ENCODE measurements at regions not wholly inside any gene's neighbourhood (a gene's known extent, or its start where the extent isn't known, plus 50 kb on each side); places are given as distances from the start of the nearest gene placed in this dataset.

- DNase-seq (ENCODE audit: low read depth) = no peak
Measured at GRCh38 chr22:49586873-49587272, 240.8 kb downstream of the BRD1 start.

- no peak for DNase-seq (ENCODE audit: low read depth)
Measured at GRCh38 chr22:49586244-49586748, 241.4 kb downstream of the BRD1 start.

- DNase-seq (ENCODE audit: low read depth) = no peak
Measured at GRCh38 chr22:49585461-49586243, 242.0 kb downstream of the BRD1 start.

DNA sequence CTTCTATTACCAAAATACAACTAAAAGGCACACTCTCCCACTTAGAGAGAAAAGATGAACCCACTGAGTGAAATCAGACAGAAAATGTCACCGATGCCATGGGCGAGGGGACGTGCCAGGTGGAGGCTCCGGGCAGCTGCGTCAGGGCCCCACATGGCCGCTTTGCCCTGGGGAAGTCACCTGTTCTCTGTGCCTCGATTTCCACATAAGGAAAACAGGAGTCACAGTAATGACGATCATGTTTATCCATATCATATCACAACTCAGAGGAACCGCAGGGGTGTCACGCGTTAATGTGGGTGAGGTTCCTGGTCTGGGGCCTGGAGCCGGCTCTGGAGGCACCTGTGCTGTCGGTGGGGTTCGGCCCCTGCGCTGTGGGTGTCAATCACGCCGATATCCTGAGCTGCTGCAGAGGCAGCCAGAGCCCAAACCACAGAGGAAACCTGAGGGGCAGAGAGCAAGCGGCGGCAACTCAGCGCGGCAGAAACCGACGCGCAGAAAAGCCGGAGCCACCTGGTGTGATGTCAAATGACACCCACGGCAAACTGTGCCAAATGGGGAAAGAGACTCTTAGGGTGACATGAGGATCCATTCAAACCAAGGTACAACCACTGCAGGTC lies 243.7 kb downstream of the BRD1 start:
- no peak for DNase-seq (ENCODE audit: low read depth)

DNA sequence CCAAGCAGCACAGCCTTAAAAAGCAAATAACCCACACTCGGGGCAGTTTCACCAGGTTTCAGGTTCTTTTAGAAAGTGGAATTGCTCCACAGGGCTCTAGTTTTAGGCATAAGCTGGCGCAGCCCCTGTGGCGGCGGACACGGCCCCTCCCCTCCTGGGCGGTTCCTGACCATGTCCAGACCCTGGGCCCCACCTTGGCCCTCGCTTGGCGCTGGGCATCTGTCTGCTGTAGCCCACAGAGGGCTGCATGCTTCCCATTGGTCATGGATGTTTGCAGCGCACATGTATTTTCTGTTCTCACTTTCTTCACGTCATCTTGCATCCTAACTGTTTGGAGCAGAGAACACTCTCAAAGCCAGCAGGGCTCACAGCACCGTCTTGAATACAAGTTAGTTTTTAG lies 244.3 kb downstream of the BRD1 start:
- no peak for DNase-seq (ENCODE audit: low read depth)

- DNase-seq (ENCODE audit: low read depth) = no peak
Measured at GRCh38 chr22:49582678-49583077, 245.0 kb downstream of the BRD1 start.

GRCh38 chr22:49582181-49582580 lies 245.5 kb downstream of the BRD1 start:
- DNase-seq (ENCODE audit: low read depth) = no peak

DNA sequence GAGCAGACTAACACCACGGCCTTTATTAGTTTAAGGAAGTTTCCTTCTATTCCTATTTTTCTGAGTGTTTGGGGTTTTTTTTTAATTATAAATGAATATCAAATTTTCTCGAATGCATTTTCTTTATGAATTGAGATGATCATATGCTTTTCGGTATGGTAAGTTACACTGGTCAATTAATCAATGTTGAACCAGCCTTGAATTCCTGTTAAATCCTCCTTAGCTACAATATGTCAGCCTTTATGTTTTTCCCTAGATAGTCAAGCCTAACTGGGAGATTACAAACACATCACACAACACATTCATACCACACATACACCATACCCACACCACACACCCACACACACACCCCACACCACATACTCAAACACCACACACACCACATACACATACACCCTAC lies 247.6 kb downstream of the BRD1 start:
- DNase-seq (ENCODE audit: low read depth) = no peak

- no peak for DNase-seq (ENCODE audit: low read depth)
Measured at GRCh38 chr22:49577168-49578060, 250.3 kb downstream of the BRD1 start.

GRCh38 chr22:49576241-49577141 lies 251.2 kb downstream of the BRD1 start:
- no peak for DNase-seq (ENCODE audit: low read depth)

DNA sequence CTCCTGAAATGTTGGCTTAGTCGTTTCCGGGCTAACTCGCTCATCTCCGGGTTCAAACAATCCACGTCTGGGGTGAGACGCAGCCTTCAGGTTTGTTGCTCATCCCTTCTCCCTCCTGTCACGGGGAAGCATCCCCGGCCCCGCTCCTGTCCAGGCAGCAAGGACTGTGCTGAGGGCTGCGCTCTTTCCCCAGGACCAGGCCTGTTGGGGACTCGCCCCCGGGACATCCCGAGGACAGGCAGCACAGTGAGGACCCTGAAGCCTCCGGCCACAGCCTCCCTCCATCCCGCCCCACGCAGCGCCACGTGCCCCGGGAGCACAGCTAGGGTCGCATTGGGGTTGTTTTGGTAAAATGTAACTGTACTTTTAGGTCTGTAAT lies 252.0 kb downstream of the BRD1 start:
- no peak for DNase-seq (ENCODE audit: low read depth)

GRCh38 chr22:49574881-49575702 lies 252.6 kb downstream of the BRD1 start:
- no peak for DNase-seq (ENCODE audit: low read depth)

GRCh38 chr22:49574205-49574880 lies 253.3 kb downstream of the BRD1 start:
- no peak for DNase-seq (ENCODE audit: low read depth)

- no peak for DNase-seq (ENCODE audit: low read depth)
Measured at GRCh38 chr22:49573109-49573765, 254.4 kb downstream of the BRD1 start.

- DNase-seq (ENCODE audit: low read depth) = no peak
Measured at GRCh38 chr22:49571326-49571725, 256.3 kb downstream of the BRD1 start.

DNA sequence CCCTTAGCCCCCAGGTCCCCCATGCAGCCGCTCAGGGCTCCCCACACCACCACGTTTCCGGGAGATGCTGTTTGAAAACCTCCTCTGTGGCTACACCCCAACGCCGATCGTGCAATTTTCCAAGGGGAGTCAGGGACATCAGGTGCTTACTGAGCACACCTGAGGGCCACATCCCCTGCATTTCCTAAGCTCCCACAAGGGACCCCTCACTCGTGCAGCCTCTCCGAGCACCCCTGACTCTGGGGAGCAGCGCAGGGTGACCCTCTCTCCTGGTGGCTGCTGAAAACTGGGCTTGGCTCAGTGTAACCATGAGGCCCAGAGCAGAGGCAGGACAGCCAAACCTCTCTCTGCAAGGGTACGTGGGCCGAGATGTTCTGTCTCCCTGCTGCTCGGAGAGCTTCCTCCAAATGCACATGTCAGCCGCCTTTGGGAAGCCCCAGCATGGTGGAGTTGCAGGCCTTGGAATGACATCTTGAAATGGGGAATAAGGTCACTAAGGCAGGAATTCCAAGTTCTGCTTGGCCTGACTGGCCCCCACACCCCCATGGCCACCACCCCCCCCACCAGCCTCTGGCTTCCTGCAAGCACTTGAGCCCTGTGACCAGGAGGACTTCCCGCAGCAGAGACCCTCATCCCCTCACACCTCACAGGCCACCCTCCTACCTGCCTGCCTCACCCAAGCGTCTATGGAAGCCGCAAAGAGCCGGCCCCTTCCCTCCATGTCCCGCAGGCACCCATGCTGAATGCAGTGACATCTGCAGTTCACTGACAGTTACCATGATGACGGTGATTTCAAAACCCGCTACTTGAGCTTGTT lies 257.4 kb downstream of the BRD1 start:
- DNase-seq (ENCODE audit: low read depth) = no peak

GRCh38 chr22:49569286-49570031 lies 258.2 kb downstream of the BRD1 start:
- no peak for DNase-seq (ENCODE audit: low read depth)

GRCh38 chr22:49568751-49569285 lies 258.9 kb downstream of the BRD1 start:
- DNase-seq (ENCODE audit: low read depth) = no peak
